ENCODE measurements at regions not wholly inside any gene's neighbourhood (a gene's known extent, or its start where the extent isn't known, plus 50 kb on each side); places are given as distances from the start of the nearest gene placed in this dataset.

DNA sequence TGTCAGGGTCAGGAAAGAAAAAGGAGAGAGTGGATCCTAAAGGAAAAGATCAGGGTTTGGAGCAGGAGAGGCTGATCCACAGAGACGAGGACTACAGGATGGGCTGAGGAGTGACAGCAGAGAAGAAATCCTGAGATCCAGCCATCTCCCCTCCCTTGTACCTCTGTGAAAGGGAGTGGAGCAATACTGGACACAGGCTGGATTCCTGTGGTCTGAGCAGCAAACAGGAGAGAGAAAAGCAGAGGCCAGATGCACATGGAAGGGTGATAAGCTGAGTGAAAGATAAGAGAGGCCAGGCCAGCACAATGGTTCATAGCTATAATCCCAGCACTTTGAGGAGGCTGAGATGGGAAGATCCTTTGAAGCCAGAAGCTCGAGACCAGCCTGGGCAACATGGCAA, 472.1 kb upstream of the TSHZ3 start:
- no peak overlapping the region for H2BK12ac ChIP-seq (ENCODE audit: low read depth, low read length)
- peaks cover 0 to 7% (median 2%) of the 10 kb centered on the region in 4 experiments; a peak in 4 of 7 replicates for H3K4me1 ChIP-seq (replicated peaks in 1 of 4; ENCODE audit: control insufficient read depth in 3 of 4, insufficient read depth in 4 of 4, low read length in 3 of 4)
- H3K27me3 ChIP-seq (replicated peaks in 1 of 4; ENCODE audit: control insufficient read depth in 3 of 4, extremely low read depth in 1 of 4, insufficient read depth in 3 of 4, low read length in 3 of 4) = no peaks in the 10 kb centered on the region
- no peak overlapping the region for H4K8ac ChIP-seq (ENCODE audit: extremely low read depth, insufficient read depth, low read length)
- H3K9ac ChIP-seq (replicated peaks in 1 of 4; ENCODE audit: extremely low read depth in 1 of 4, low read depth in 3 of 4, low read length in 3 of 4) = no peak overlapping the region
- H4K20me1 ChIP-seq (replicated peaks in 1 of 2; ENCODE audit: control insufficient read depth in 1 of 2, insufficient read depth in 2 of 2, low read length in 2 of 2) = no peaks in the 10 kb centered on the region
- H3K79me1 ChIP-seq (ENCODE audit: low read depth, low read length) = no peaks in the 10 kb centered on the region
- H3K56ac ChIP-seq (replicated peaks; ENCODE audit: insufficient read length, low read depth, low read length) = no peak overlapping the region
- FAIRE-seq = no peak
- no peak for DNase-seq (ENCODE audit: low read depth in 1 of 2, low spot score in 2 of 2)
- H3K18ac ChIP-seq (ENCODE audit: extremely low read depth, low read length) = no peak overlapping the region
- H3K23me2 ChIP-seq (ENCODE audit: low read depth, low read length) = no peaks in the 10 kb centered on the region
- no peak overlapping the region for H2BK120ac ChIP-seq (replicated peaks; ENCODE audit: low read depth, low read length)
- no peak overlapping the region for H2AK5ac ChIP-seq (ENCODE audit: low read depth, low read length)
- H2BK5ac ChIP-seq (ENCODE audit: low read depth, low read length) = no peak overlapping the region
- no peak overlapping the region for H2AFZ ChIP-seq (ENCODE audit: low read length)
- no peak overlapping the region for H3K27ac ChIP-seq (ENCODE audit: low read depth, low read length)
- H3K14ac ChIP-seq (ENCODE audit: insufficient read length) = no peak overlapping the region
- H3K4me3 ChIP-seq (ENCODE audit: extremely low read depth in 1 of 4, insufficient read depth in 2 of 4, low read depth in 3 of 4, low read length in 4 of 4) = no peak overlapping the region
- H3K79me2 ChIP-seq (ENCODE audit: control insufficient read depth in 1 of 2, insufficient read depth in 2 of 2, low read length in 2 of 2) = no peaks in the 10 kb centered on the region
- ChIA-PET CTCF (ENCODE audit: partially characterized antibody) (interaction anchor here (0.8 kb wide), 1 partner anchor 439 kb away, joined by 3 read pairs; no protein-coding TSS in a partner anchor), POLR2A (ENCODE audit: partially characterized antibody) (interaction anchor here (0.9 kb wide), 1 partner anchor 14 kb away, joined by 3 read pairs; no protein-coding TSS in a partner anchor)
- H3K9me3 ChIP-seq (ENCODE audit: insufficient read depth in 2 of 2, low read depth in 1 of 2, low read length in 1 of 2) = no peaks in the 10 kb centered on the region
- H3K4me2 ChIP-seq (ENCODE audit: insufficient read depth in 1 of 2, low read depth in 2 of 2, low read length in 2 of 2) = no peak overlapping the region
- H3K23ac ChIP-seq (ENCODE audit: insufficient read length) = no peak overlapping the region
- no peak overlapping the region for H2BK15ac ChIP-seq (ENCODE audit: low read length)
- no peak overlapping the region for H4K91ac ChIP-seq (replicated peaks; ENCODE audit: insufficient read length, low read length)
- H4K5ac ChIP-seq (ENCODE audit: insufficient read length, low read depth, low read length) = no peak overlapping the region
- 90% methylated on average over 2 of the region's 2 CpGs; no CpG with 5 or more reads in 1 of the 2 experiments for WGBS, 2 experiments (ENCODE audit: extremely low coverage in 1 of 2, insufficient coverage in 1 of 2, insufficient read length in 1 of 2, insufficient replicate concordance in 2 of 2, low coverage in 1 of 2, low lambda C conversion rate in 2 of 2, missing lambda C conversion rate in 1 of 2)
- peak overlapping the region; percentile 57 for H3K4ac ChIP-seq (replicated peaks; ENCODE audit: insufficient read length, low read depth, low read length)
- no peaks in the 10 kb centered on the region for H3K36me3 ChIP-seq (ENCODE audit: control insufficient read depth in 2 of 4, insufficient read depth in 4 of 4, low read length in 3 of 4)
- H2BK20ac ChIP-seq (ENCODE audit: low read length) = no peak overlapping the region
